PFSK-1 (cell line): ENCODE measurements at regions not wholly inside any gene's neighbourhood (a gene's known extent, or its start where the extent isn't known, plus 50 kb on each side); places are given as distances from the start of the nearest gene placed in this dataset.

Experiments used
- FOXP2 ChIP-seq: optimal IDR thresholded peaks from 2 replicates; pipeline ENCODE3; 2011; ENCODE audit warnings: borderline replicate concordance, control low read depth, inconsistent platforms; ENCODE audit not compliant: insufficient read depth; ENCODE audit errors: extremely low read length, extremely low read depth
- POLR2AphosphoS5 ChIP-seq: IDR thresholded peaks from 2 replicates; pipeline ENCODE4 v1.6.1; 2012; ENCODE audit warnings: low read depth, mild to moderate bottlenecking, control low read depth, low read length, moderate library complexity
- REST ChIP-seq, 2 experiments: IDR thresholded peaks; 2 replicates each; pipeline versions ENCODE4 v1.6.1 to v1.8.0; 2011 to 2012; ENCODE audit warnings: low read depth in 2 of 2, low read length in 2 of 2, control low read depth in 1 of 2, inconsistent platforms in 1 of 2, mild to moderate bottlenecking in 1 of 2, moderate library complexity in 1 of 2; ENCODE audit not compliant: insufficient read depth in 1 of 2
- SIN3A ChIP-seq: IDR thresholded peaks from 2 replicates; pipeline ENCODE4 v1.6.1; 2012; ENCODE audit warnings: mild to moderate bottlenecking, low read length, moderate library complexity, borderline replicate concordance; ENCODE audit not compliant: insufficient read depth
- TAF1 ChIP-seq: IDR thresholded peaks from 2 replicates; pipeline ENCODE4 v1.6.1; 2012; ENCODE audit warnings: low read length, control low read depth, borderline replicate concordance; ENCODE audit not compliant: insufficient read depth

- no peak for TF ChIP-seq REST (IDR thresholded peaks at IDR 0.05; ENCODE audit: insufficient read depth in 1 of 2, low read depth in 2 of 2, low read length in 2 of 2)
- TF ChIP-seq TAF1, result no peak
- TF ChIP-seq POLR2AphosphoS5, result no peak
- TF ChIP-seq SIN3A, result no peak
- TF ChIP-seq FOXP2, result no peak
Measured at GRCh38 chr14:98840091-98840490, 431.9 kb downstream of the BCL11B start.

GRCh38 chr14:98840511-98840910, 431.5 kb downstream of the BCL11B start:
- no peak for TF ChIP-seq SIN3A
- no peak for TF ChIP-seq REST (IDR thresholded peaks at IDR 0.05; ENCODE audit: insufficient read depth in 1 of 2, low read depth in 2 of 2, low read length in 2 of 2)
- TF ChIP-seq TAF1, result no peak
- TF ChIP-seq FOXP2, result no peak
- TF ChIP-seq POLR2AphosphoS5, result no peak

GRCh38 chr14:98844456-98844855, 427.5 kb downstream of the BCL11B start:
- TF ChIP-seq REST (IDR thresholded peaks at IDR 0.05; ENCODE audit: insufficient read depth in 1 of 2, low read depth in 2 of 2, low read length in 2 of 2) (no peak), TAF1 (no peak), FOXP2 (no peak), POLR2AphosphoS5 (no peak), SIN3A (no peak)

- TF ChIP-seq FOXP2 (no peak), TAF1 (no peak), SIN3A (no peak)
Measured at GRCh38 chr14:98847521-98848468, 424.2 kb downstream of the BCL11B start.

GRCh38 chr14:98853063-98853729, 418.8 kb downstream of the BCL11B start:
- TF ChIP-seq POLR2AphosphoS5, result no peak
- TF ChIP-seq SIN3A, result no peak
- no peak for TF ChIP-seq TAF1
- TF ChIP-seq FOXP2, result no peak
- TF ChIP-seq REST (IDR thresholded peaks at IDR 0.05; ENCODE audit: insufficient read depth in 1 of 2, low read depth in 2 of 2, low read length in 2 of 2), result no peak
